ENCODE measurements at regions not wholly inside any gene's neighbourhood (a gene's known extent, or its start where the extent isn't known, plus 50 kb on each side); places are given as distances from the start of the nearest gene placed in this dataset.

GRCh38 chr14:36001936-36002335 lies 174.6 kb downstream of the PTCSC3 start:
- TF ChIP-seq POLR2A (IDR thresholded peaks at IDR 0.05; ENCODE audit: borderline replicate concordance, extremely low read depth, insufficient read depth, insufficient read length) (no peak), EZH2phosphoT487 (IDR thresholded peaks at IDR 0.05; ENCODE audit: borderline replicate concordance) (no peak), SIN3A (IDR thresholded peaks at IDR 0.05; ENCODE audit: low read depth) (no peak), ELF1 (IDR thresholded peaks at IDR 0.05; ENCODE audit: borderline replicate concordance, low read depth) (no peak), CEBPB (IDR thresholded peaks at IDR 0.05; ENCODE audit: low read depth) (no peak), FOSL1 (IDR thresholded peaks at IDR 0.05; ENCODE audit: low read depth) (no peak), CBX3 (IDR thresholded peaks at IDR 0.05; ENCODE audit: low read depth) (no peak), YY1 (IDR thresholded peaks at IDR 0.05; ENCODE audit: extremely low read depth, insufficient replicate concordance, low read depth, low read length) (no peak), TCF7L2 (IDR thresholded peaks at IDR 0.05; ENCODE audit: borderline replicate concordance, extremely low read depth, insufficient read depth, insufficient read length) (no peak), SP1 (IDR thresholded peaks at IDR 0.05; ENCODE audit: low read depth) (no peak)
- ATAC-seq (no peak), DNase-seq (ENCODE audit: low read depth, low spot score) (no peak)
- Histone ChIP-seq H3K4me2 (ENCODE audit: low read length) (no peak overlapping the region), H3K9me2 (ENCODE audit: insufficient read depth) (no peaks in the 10 kb centered on the region), H3K9me3 (ENCODE audit: control insufficient read depth in 1 of 2, insufficient read depth in 1 of 2, low read depth in 1 of 2, low read length in 2 of 2) (no peaks in the 10 kb centered on the region), H3K27ac (ENCODE audit: low read depth, low read length) (no peak overlapping the region), H3K4me3 (replicated peaks in 1 of 2; ENCODE audit: low read depth in 1 of 2, low read length in 2 of 2) (no peak overlapping the region), H3K36me3 (ENCODE audit: control insufficient read depth in 1 of 2, insufficient read depth in 2 of 2, low read length in 2 of 2) (no peaks in the 10 kb centered on the region), H3K4me1 (ENCODE audit: control insufficient read depth in 1 of 2, insufficient read depth in 2 of 2, low read length in 2 of 2) (no peaks in the 10 kb centered on the region), H2AFZ (ENCODE audit: low read depth, low read length, poor library complexity, severe bottlenecking) (no peak overlapping the region), H3K79me2 (ENCODE audit: insufficient read depth, low read length) (no peaks in the 10 kb centered on the region), H3K27me3 (ENCODE audit: insufficient read depth, low read length) (no peaks in the 10 kb centered on the region), H4K20me1 (ENCODE audit: insufficient read depth) (no peaks in the 10 kb centered on the region), H3K9ac (ENCODE audit: low read length) (no peak overlapping the region)
- CTCF ChIA-PET = no interaction called here
- RAD21 ChIA-PET (ENCODE audit: low non-redundant PET in 1 of 2, low total read pairs in 2 of 2, uncharacterized antibody in 2 of 2, unreplicated experiment in 2 of 2) = no interaction called here
- no TSS peak for BruUV-seq (replicated peaks)
- POLR2A ChIA-PET = no interaction called here
- intact Hi-C loops (cut with micrococcal nuclease) = no loop called here

- ChIA-PET POLR2A (no interaction called here), RAD21 (ENCODE audit: low non-redundant PET in 1 of 2, low total read pairs in 2 of 2, uncharacterized antibody in 2 of 2, unreplicated experiment in 2 of 2) (no interaction called here)
- intact Hi-C loops (cut with micrococcal nuclease) = no loop called here
Measured at GRCh38 chr14:35999294-35999693, 173.2 kb downstream of the BRMS1L start.

More at GRCh38 chr14:35999294-35999693, 173.2 kb downstream of the BRMS1L start:
- no peaks in the 10 kb centered on the region for H3K9me2 ChIP-seq (ENCODE audit: insufficient read depth)
- no peak overlapping the region for H2AFZ ChIP-seq (ENCODE audit: low read depth, low read length, poor library complexity, severe bottlenecking)
- no peaks in the 10 kb centered on the region for H3K79me2 ChIP-seq (ENCODE audit: insufficient read depth, low read length)
- H3K4me2 ChIP-seq (ENCODE audit: low read length) = no peak overlapping the region
- CTCF ChIA-PET = interaction anchor here (0.5 kb wide), 1 partner anchor 555 kb away, joined by 4 read pairs; no protein-coding TSS in a partner anchor
- no peaks in the 10 kb centered on the region for H3K9me3 ChIP-seq (ENCODE audit: control insufficient read depth in 1 of 2, insufficient read depth in 1 of 2, low read depth in 1 of 2, low read length in 2 of 2)
- no peak overlapping the region for H3K4me3 ChIP-seq (replicated peaks in 1 of 2; ENCODE audit: low read depth in 1 of 2, low read length in 2 of 2)
- DNase-seq (ENCODE audit: low read depth, low spot score) = no peak
- no peaks in the 10 kb centered on the region for H3K27me3 ChIP-seq (ENCODE audit: insufficient read depth, low read length)
- H3K9ac ChIP-seq (ENCODE audit: low read length) = no peak overlapping the region
- no peak for ATAC-seq
- H4K20me1 ChIP-seq (ENCODE audit: insufficient read depth) = no peaks in the 10 kb centered on the region
- H3K4me1 ChIP-seq (ENCODE audit: control insufficient read depth in 1 of 2, insufficient read depth in 2 of 2, low read length in 2 of 2) = no peaks in the 10 kb centered on the region
- no peaks in the 10 kb centered on the region for H3K36me3 ChIP-seq (ENCODE audit: control insufficient read depth in 1 of 2, insufficient read depth in 2 of 2, low read length in 2 of 2)
- no TSS peak for BruUV-seq (replicated peaks)
- TF ChIP-seq TCF7L2 (IDR thresholded peaks at IDR 0.05; ENCODE audit: borderline replicate concordance, extremely low read depth, insufficient read depth, insufficient read length) (no peak), ZFX (IDR thresholded peaks at IDR 0.05) (no peak), ELF1 (IDR thresholded peaks at IDR 0.05; ENCODE audit: borderline replicate concordance, low read depth) (no peak)
- H3K27ac ChIP-seq (ENCODE audit: low read depth, low read length) = no peak overlapping the region

All from HCT116 (cell line).